ENCODE measurements at regions not wholly inside any gene's neighbourhood (a gene's known extent, or its start where the extent isn't known, plus 50 kb on each side); places are given as distances from the start of the nearest gene placed in this dataset.

DNA sequence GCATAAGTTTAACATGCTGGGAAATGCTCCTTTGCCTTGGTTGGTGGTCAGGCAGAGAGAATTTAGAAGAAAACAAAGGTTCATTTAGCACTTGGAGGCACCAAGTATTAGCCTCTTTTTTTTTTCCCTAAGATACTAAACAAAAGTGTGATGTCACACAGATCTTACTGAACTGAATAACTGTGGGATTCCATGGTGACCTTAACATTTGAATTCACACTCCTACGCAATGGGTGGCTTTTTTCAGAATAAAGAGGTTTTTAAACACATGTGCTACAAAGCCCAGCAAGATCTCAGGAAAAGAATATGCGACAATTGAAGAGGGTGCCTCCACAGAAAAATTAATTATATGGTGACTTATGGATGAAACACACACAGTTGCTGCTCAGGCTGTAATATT, 133.4 kb upstream of the ABCB5 start:
- TF ChIP-seq, protein P1, sequence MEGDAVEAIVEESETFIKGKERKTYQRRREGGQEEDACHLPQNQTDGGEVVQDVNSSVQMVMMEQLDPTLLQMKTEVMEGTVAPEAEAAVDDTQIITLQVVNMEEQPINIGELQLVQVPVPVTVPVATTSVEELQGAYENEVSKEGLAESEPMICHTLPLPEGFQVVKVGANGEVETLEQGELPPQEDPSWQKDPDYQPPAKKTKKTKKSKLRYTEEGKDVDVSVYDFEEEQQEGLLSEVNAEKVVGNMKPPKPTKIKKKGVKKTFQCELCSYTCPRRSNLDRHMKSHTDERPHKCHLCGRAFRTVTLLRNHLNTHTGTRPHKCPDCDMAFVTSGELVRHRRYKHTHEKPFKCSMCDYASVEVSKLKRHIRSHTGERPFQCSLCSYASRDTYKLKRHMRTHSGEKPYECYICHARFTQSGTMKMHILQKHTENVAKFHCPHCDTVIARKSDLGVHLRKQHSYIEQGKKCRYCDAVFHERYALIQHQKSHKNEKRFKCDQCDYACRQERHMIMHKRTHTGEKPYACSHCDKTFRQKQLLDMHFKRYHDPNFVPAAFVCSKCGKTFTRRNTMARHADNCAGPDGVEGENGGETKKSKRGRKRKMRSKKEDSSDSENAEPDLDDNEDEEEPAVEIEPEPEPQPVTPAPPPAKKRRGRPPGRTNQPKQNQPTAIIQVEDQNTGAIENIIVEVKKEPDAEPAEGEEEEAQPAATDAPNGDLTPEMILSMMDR (conservative IDR thresholded peaks at IDR 0.05; ENCODE audit: low read depth, low read length) = no peak
- TF ChIP-seq EZH2phosphoT487 (IDR thresholded peaks at IDR 0.05; ENCODE audit: borderline replicate concordance, low read length) (no peak), EZH2 (IDR thresholded peaks at IDR 0.05; ENCODE audit: low read length, unreplicated experiment) (no peak)
